HG02588 (cell line): ENCODE measurements at regions not wholly inside any gene's neighbourhood (a gene's known extent, or its start where the extent isn't known, plus 50 kb on each side); places are given as distances from the start of the nearest gene placed in this dataset.

Experiments used
- ATAC-seq: cut with Tn5 transposase; IDR thresholded peaks from one replicate; pipeline ENCODE4 v1.9.1; 2021; ENCODE audit warnings: mild to moderate bottlenecking, moderate library complexity; ENCODE audit not compliant: unreplicated experiment

GRCh38 chr17:70624211-70624610 lies 454.9 kb downstream of the KCNJ2 start:
- no peak for ATAC-seq

DNA sequence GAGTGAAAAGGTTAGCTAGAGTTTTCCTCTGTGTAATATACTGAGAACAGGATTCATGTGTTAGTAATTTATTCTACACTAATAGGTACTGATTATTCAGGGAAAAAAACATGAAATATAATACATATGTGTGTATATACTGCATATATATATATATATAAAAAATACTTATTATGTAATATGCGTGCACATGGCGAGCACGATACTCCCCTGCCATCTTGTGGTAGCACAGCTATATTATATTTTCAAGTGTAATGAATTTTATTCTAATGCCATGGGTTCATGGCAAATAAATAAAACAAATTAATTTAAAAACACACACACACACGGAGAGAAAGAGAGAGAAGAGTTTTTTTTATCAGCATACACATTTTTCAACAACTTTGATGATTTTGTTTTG lies 460.6 kb downstream of the KCNJ2 start:
- no peak for ATAC-seq

GRCh38 chr17:70636517-70637133 lies 467.3 kb downstream of the KCNJ2 start:
- no peak for ATAC-seq

DNA sequence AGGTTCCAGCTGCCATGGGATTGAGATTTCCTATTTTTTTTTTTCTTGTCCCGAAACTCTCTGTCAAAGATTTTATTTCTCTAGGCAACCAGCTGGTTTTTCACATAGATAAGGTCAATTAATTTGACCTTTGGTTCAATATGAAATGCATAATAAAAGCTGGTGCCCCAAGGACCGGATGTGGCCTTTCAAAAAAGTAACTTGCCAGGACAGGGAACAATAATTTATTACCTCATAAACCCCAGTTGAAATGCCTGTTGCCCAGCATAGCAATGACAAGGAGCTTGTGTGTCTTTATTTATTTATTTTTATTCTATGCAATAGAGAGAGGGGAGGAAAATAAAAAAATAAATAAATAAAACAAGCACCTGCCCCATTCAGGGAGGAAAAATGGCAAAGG lies 472.7 kb downstream of the KCNJ2 start:
- ATAC-seq, result no peak

DNA sequence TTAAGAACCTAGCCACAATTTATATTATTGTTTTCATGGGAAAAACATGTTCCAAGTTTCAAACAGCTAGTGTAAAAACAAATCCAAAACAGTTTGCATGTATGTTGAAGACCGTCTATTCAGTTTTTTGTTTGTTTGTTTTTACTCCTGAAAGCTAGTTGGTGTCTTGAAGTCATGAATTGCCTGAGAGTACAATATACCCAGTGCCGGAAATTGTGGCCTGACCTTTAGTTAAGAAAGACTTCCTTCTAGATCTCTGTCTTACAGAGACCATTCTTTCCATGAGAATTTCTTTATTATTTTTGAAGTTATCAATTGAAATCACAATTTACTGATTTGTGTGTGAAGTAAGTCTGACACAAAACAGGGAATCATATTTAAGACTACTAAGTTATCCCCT lies 474.8 kb downstream of the KCNJ2 start:
- ATAC-seq, result no peak

DNA sequence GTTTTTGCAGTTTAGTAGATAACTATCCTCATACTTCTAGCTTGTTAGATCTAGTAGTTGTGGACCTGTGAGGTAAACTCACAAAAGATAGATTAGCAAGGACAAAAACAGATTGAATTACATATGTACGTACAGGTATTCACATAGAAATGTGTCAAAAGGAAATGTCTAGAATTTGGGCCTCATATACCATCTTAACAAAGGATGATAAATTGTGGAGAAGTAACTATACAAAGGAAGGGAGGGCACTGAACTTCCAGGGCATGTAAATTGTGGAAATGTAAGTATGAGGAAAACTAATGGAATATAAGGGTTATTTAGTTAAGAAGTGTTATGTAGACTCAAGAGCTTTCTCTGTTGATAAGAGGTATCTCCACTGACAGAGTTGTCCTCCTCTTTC lies 477.3 kb downstream of the KCNJ2 start:
- ATAC-seq, result no peak

- no peak for ATAC-seq
Measured at GRCh38 chr17:70648166-70648565, 478.8 kb downstream of the KCNJ2 start.

GRCh38 chr17:70653850-70654249 lies 484.5 kb downstream of the KCNJ2 start:
- ATAC-seq, result no peak

DNA sequence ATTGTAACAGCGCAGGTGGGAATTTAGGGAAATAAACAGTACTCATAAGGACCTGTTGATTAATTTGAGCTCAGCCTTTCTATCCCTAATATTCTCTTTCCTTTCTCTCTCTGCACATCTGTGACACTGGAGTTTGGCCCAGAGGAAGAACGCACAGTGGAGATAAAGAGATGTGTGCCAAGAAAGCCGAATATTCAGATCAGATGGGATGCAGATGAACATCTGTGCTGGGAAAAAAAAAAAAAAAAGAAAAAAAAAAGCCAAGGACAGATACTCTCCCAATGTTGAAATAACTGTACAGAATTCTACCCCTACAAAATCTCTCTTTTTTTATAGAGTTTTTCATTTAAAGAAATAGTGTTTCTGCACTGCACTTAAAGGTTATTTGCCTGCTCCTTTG lies 485.4 kb downstream of the KCNJ2 start:
- no peak for ATAC-seq

GRCh38 chr17:70655176-70655958 lies 486.0 kb downstream of the KCNJ2 start:
- ATAC-seq, result no peak

DNA sequence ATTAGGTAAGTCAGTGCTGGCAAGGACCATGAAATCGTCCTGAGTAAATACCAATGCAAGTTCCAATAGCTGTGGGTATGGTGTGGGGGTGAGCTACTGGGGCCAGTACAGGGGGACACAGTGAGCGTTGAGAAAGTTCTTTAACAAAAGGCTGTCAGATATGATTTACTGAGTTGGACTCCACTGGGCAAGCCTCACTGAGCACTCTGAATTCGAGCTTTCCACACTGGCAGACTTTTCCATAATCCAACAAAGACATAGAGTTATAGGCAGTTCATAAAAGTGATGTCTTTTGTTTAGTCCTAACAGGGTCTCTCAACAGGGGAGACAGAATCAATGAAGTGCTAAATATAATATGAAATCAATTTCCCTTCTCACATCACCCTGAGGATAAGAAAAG lies 489.0 kb downstream of the KCNJ2 start:
- no peak for ATAC-seq

DNA sequence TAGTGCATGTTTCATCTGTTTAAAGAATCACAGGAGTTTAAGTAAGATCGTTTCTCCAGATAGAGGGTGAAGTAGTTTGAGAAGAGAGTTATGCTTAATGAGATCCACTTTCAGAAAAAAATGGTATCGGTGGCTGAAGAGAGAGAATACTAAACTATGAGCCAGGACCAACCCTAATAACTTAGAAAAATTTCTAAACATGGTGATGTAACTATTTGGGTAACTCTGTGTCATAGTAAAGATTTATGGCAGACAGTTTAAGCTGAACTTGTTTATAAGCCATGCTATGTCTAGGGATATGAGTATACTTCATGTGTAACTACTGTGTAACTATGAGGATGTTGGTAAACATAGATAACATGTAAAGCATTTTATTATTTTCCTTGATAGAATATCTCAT lies 489.5 kb downstream of the KCNJ2 start:
- ATAC-seq, result no peak

DNA sequence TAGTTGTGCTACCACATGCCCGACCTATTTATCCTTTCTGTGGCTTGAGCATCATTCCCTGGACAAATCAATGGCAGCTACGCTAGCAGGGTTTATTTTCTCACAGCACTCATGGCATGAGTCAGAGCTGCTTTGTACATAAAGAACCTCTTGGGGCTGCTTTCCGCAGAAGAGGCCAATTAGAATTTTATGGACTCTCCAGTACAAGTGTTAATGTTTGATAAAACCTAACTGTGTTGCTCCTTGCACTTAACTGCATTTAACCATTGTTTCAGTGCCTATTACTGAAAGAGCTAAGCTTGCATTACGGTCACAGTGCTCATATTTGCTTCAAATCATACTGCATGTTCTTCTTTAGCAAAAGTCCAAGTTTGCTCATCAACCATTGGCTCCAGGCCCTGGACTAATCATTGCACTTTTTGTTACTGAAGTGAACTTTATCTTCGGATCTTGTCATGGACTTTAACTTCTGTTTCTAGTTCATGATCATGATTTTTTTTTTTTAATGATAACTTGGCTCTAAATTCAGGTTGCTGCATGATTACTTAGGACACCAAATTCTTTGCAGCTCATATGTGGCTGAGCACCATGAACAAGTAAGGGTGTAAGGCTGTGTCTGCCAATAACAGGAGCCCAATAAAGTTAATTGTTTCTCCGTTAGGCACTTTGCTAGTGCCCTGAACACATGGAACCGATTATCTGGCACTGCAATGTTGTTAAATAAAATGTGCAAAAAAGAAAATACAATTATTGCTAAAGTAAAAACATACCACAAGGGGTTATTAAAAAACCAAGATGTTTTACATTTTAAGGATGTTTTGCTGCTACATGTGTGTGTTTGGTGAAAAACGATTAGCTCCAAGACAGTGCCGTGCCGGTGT lies 492.2 kb downstream of the KCNJ2 start:
- no peak for ATAC-seq

DNA sequence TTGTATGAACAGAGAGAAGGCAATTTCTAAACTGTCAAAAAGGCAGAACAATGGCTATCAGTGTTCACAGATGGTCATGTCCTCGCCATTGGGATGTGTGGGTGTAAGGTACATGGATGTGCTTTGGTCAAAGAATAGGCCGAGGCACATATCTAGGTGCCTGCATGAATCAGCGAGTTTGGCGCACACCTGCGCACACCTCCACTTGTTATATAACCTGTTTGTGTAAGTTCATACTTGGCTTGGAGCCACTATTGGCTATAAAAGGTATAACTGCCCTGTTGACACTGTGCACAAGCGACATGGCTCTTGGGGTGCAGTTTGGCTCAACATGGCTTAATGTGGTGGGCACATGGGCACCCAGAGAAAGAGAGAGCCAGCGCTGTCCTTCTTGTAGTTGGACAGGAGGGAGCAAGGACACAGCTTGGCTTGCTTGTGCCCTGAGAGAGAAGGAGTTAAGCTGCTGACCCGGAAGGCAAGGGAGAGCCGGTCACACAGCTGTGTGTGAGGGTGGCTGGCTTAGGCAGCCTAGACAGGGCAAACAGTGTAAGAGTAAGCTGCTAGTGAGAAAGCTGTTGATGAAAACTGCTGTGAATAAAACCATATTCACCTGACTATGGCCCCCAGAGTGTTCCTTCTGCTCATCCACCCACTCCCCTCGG lies 499.1 kb downstream of the KCNJ2 start:
- ATAC-seq, result no peak

- ATAC-seq, result no peak
Measured at GRCh38 chr17:70668938-70669778, 499.8 kb downstream of the KCNJ2 start.

DNA sequence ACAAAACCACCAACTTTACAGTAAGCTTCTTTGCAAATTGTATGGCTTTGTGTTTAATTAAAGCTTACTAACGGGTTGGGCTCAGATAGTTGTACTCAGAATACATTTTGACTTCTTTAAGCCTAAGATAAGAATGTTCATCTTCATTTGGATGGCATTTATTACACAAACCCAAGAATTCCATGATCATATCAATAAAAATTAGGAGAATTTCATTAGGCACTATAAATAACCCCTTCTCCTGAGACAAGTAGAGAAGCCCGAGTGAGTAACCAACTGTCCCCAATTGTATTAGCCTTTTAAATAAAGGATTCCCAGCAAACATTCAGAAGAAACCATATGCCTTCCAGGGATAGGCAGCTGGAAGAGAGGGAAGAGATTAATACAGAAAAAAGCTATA lies 504.7 kb downstream of the KCNJ2 start:
- no peak for ATAC-seq

- no peak for ATAC-seq
Measured at GRCh38 chr17:70675070-70675590, 505.8 kb downstream of the KCNJ2 start.

- ATAC-seq, result no peak
Measured at GRCh38 chr17:70677783-70678647, 508.7 kb downstream of the KCNJ2 start.

- no peak for ATAC-seq
Measured at GRCh38 chr17:70678889-70679288, 509.6 kb downstream of the KCNJ2 start.
